GM18498 (cell line): ENCODE measurements at regions not wholly inside any gene's neighbourhood (a gene's known extent, or its start where the extent isn't known, plus 50 kb on each side); places are given as distances from the start of the nearest gene placed in this dataset.
A peak's percentile ranks its signal among the peaks of the same experiment; 100 is the strongest.

Experiments used
- ATAC-seq: cut with Tn5 transposase; IDR thresholded peaks from one replicate; pipeline ENCODE4 v1.9.1; 2021; ENCODE audit warnings: mild to moderate bottlenecking, moderate library complexity; ENCODE audit not compliant: unreplicated experiment

DNA sequence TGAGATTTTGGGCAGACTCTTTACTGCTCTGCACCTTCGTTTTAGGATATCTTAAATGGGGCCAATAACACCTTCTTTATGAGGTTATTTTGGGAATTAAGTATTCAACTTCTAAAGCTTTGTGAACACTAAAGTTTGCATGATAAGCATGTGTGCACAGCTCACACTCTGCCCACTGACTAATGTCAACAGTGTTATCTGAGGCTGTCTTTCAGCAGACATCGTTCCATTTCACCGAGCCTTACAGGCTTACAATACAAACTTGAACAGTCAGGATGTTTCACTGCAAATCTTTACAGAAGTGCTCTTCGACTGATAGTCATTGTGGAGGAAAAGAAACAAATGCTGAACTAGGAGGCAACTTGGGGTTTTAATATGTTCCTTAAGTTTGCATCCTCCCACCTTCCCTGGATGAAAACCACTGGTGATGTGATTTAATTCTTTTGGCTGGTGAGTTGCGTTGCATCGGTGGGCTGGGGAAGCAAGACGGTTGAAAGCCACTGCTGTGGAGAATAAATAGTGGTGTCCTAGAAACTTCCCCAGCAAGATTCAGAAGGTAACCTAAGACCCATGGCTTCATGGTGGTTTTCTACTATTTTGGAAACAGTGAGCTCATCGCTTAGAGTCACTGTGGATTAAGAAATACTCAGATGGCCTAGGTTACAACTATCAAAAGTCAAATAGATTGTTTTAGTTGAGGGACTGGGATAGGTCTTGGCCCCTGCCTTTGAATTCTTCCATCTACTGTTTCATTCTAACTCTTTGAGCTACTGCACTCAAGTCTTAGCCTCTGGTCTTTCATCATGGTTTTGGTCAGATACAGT, 167.2 kb upstream of the MAP3K7 start:
- no peak for ATAC-seq

DNA sequence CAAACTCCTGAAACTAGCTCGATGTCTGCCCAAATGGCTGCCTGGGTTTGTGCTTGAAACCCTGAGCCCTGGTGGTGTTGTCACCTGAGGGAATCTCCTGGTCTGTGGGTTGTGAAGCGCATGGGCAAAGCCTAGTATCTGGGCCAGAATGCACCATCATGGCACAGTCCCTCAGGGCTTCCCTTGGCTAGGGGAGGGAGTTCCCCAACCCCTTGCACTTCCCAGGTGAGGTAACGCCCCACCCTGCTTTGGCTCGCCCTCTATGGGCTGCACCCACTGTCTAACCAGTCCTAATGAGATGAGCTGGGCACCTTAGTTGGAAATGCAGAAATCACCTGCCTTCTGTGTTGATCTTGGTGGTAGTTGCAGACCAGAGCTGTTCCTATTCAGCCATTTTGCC, 152.9 kb upstream of the MAP3K7 start:
- ATAC-seq: no peak

GRCh38 chr6:90739339-90739738, 152.5 kb upstream of the MAP3K7 start:
- no peak for ATAC-seq

GRCh38 chr6:90730151-90730673, 143.3 kb upstream of the MAP3K7 start:
- ATAC-seq: peak; percentile 87

DNA sequence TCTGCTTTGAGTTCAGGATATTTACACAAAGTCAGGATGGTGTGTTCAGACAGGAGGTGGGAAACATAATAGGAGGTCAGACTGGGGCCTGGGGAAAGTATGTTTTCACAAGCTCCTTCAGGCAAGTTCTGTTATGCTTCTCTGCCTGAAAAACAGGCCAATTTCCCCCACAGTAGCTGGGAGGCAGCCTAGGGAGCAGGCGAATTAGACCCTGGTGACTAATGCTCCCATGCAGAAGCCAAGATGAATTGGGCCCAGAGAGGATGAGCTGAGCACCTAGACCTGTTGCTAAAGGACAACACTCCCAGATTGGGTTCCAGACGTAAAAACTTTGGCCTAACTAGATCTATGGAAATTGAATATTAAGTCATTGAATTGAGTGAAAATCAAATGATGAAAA, 142.2 kb upstream of the MAP3K7 start:
- no peak for ATAC-seq

DNA sequence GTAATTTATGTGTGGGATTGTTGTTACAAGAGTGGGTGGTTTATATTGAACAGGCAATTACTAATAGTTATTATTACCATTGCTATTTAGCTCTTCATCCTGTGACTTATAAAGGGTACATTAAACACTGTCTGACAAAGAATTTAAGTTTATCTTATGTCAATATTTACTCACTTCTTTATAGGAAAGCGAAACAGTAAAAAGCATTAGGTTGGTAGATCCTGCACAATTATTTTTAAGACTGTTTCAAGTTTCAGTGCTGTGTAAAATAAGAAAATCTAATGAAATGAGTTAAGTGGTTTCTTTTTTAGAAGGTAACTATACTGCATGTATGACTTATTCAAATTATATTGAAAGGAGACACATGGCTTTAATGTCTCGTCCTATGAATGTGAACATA, 135.8 kb upstream of the MAP3K7 start:
- ATAC-seq: peak; percentile 48

GRCh38 chr6:90720404-90720803, 133.5 kb upstream of the MAP3K7 start:
- no peak for ATAC-seq

GRCh38 chr6:90719321-90720195, 132.7 kb upstream of the MAP3K7 start:
- ATAC-seq: no peak

DNA sequence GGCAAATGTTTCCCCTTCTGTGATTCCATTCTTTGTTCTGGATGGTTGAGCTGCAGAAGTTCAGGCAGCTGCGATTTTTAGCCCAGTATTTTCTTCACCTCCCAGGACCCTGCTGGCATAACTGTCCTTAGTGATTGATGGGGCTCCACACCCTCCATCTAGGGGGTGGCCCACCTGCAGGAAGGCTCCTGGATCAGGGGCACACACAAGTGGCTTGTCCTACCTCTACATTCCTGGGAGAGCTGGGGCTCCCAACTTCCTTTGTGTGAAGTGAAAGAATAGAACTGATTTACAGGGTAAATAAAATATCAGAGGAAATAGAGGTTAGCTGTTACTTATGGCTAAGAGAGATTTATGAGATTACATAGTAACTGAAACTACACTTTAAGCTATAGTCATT, 129.5 kb upstream of the MAP3K7 start:
- no peak for ATAC-seq

GRCh38 chr6:90715093-90715655, 128.3 kb upstream of the MAP3K7 start:
- no peak for ATAC-seq

DNA sequence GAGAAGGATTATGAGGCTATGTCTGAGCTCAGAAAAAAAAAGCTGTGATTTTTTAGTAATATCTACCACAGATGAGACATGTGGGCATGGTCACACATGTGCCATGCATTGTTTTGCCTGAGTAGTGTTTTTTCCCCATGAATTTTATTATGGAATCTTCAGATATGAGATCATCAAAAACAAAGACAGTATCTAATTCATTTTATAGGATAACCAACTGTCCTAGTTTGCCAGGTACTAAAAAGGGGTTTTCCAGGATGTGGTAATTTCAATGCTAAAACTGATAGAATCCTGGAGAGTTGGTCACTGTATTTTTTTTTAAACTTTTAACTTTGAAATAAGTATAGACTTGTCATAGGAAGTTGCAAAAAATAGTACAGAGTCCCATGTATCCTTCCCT, 127.4 kb upstream of the MAP3K7 start:
- ATAC-seq: no peak

- no peak for ATAC-seq
Observed at GRCh38 chr6:90712114-90712513, 125.2 kb upstream of the MAP3K7 start.

DNA sequence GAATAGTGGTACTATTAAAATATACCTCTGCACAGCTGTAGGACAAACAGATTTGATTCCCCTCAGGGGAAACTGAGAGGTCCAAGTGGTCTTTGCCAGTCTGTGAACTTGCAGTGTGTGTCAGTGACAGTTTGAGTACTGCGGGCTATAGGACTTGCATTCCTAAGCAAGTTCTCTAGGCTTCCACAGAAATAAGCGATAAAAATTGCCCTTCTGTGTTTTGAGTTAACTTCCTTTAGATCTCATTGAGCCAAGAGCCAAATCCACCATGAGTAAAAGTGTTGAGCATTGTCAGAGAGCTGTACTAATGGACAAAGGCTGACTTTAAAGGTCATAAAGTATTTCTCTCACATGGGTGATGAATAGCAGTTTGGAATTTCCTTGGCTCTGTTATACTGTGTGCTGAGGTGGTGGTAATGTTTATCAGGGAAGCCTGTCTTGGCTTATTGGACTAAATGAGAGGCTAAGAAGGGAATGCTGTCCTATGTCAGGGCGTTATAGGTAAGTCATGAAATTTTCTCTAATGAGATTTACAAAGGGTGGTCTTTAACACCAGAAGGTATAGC, 122.6 kb upstream of the MAP3K7 start:
- ATAC-seq: no peak

GRCh38 chr6:90708206-90708737, 121.4 kb upstream of the MAP3K7 start:
- ATAC-seq: no peak

DNA sequence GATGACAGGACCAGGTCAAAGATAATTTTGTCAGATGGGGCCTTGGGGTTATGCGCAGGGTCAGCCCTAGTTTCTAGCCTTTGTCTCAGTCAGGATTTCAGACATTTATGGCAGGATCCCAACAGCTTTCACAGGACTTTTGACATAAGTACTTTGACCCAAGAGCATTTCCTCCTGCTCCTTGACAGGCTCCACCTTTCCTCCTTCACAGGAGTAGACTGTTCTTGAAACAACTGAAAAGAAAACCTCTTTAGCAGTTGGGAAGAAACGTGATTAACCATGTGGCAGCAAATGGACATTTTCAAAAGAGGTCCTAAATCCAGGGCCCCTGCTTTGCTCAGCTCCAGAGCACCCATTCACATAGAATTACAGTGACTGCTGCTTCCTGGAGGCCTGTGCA, 120.4 kb upstream of the MAP3K7 start:
- ATAC-seq: no peak

DNA sequence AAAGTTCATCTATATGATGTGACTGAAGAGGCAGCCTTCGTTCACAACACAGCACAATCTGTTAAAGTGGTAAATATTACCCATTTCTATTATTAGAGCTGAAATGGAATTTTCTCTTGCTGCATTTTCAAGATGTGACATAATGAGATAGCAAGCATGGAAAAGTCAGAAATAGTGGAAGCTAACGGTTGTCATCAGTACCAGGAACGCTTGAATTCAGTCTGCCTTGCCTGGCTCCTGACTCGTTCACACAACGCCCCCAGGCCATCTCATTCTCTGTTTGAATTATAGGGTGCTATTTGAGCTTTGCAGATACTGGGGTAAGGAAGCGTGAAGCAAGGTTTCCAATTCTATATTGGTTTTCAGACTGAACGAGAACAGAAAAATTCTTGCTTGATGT, 116.5 kb upstream of the MAP3K7 start:
- ATAC-seq: no peak

- ATAC-seq: no peak
Observed at GRCh38 chr6:90701926-90702325, 115.1 kb upstream of the MAP3K7 start.

GRCh38 chr6:90701146-90701781, 114.4 kb upstream of the MAP3K7 start:
- ATAC-seq: peak; percentile 89

DNA sequence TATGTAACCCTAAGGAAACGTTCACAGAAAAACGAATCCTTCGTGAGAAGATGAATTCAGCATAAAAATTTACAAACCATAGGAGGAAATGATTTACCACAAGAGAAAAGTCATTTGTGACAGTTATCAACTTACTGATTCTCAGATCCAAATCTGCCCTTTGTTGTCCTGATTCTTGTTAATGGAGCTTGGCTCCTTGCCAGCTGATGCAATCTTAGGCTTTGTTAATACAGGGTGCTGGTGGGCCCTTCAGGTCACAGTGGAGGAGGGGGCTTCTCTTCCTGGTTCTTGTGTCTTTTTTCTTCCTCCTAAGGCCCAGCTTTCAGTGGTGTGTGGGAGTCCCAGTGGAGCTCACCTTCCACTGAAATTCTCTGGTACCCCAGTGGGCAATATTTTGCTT, 108.4 kb upstream of the MAP3K7 start:
- ATAC-seq: no peak

DNA sequence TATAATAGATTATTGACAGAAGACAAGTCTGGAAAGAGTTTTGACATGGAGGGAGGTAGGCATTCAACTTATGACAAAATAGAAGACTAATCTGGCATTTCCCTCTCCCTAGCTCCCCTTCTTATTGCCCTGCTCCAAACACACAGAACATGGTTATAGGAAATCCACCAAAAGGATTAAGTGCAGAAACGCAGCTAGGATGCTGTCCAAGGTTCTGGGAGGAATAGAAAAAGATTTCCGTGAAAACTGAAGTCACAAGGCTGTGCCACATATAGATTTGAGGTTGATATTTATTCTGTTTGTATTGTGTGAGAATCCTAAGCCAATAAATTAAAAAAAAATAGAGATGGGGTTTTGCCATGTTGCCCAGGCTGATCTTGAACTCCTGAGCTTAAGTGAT, 107.9 kb upstream of the MAP3K7 start:
- no peak for ATAC-seq
